GM12874 (cell line): ENCODE measurements at regions not wholly inside any gene's neighbourhood (a gene's known extent, or its start where the extent isn't known, plus 50 kb on each side); places are given as distances from the start of the nearest gene placed in this dataset.

Source experiments
- CTCF ChIP-seq: IDR thresholded peaks from 2 replicates; pipeline ENCODE4 v1.5.1; 2011; ENCODE audit warnings: low read depth, mild to moderate bottlenecking, control low read depth, low read length, moderate library complexity; ENCODE audit not compliant: insufficient read depth

- TF ChIP-seq CTCF = no peak
These were observed 1345.6 kb downstream of the PCDH18 start for GRCh38 chr4:136186650-136187049.

- no peak for TF ChIP-seq CTCF
These were observed 1348.8 kb downstream of the PCDH18 start for GRCh38 chr4:136183513-136183912.

- TF ChIP-seq CTCF = no peak
These were observed 1375.3 kb downstream of the PCDH18 start for GRCh38 chr4:136156947-136157346.

GRCh38 chr4:136150046-136150445, 1382.2 kb downstream of the PCDH18 start:
- no peak for TF ChIP-seq CTCF

- TF ChIP-seq CTCF = no peak
These were observed 1395.7 kb downstream of the PCDH18 start for GRCh38 chr4:136136601-136137000.

GRCh38 chr4:136124251-136124745, 1408.0 kb downstream of the PCDH18 start:
- TF ChIP-seq CTCF = no peak

GRCh38 chr4:136121426-136121825, 1410.9 kb downstream of the PCDH18 start:
- no peak for TF ChIP-seq CTCF

GRCh38 chr4:136113921-136114320, 1418.4 kb downstream of the PCDH18 start:
- no peak for TF ChIP-seq CTCF
